ENCODE measurements at regions not wholly inside any gene's neighbourhood (a gene's known extent, or its start where the extent isn't known, plus 50 kb on each side); places are given as distances from the start of the nearest gene placed in this dataset.

DNA sequence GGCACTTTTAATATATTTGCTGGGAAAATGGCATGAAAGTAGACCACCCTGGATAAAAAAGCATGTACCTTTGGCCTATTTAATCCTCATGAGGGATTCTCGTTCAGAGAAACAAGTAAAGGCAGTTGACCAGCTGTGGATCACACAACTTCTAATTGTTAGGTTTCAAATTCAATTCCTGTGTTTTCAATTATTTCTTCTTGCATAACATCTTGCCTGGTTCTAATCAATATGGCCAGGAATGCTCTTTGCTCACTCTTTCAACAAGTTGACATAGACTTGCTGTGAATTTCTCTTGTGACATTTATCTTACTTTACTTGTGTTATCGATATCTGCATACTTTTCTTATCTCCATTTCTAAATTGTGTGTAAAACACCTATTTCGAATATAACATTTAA lies 211.8 kb downstream of the SLC7A11 start:
- H3K9me3 ChIP-seq (ENCODE audit: control insufficient read depth, insufficient read depth, low read depth, low read length): no peaks in the 10 kb centered on the region
- no peaks in the 10 kb centered on the region for H3K36me3 ChIP-seq (ENCODE audit: control insufficient read depth in 2 of 2, insufficient read depth in 1 of 2, low read length in 2 of 2)
- H3K4me3 ChIP-seq (ENCODE audit: low read depth, low read length): no peak overlapping the region
- H3K27ac ChIP-seq (ENCODE audit: extremely low read depth, low read depth, low read length): no peak overlapping the region
- ChIA-PET CTCF (interaction anchor here (1.4 kb wide), 1 partner anchor 60 kb away, joined by 3 read pairs; no protein-coding TSS in a partner anchor), POLR2A (no interaction called here)
- no peaks in the 10 kb centered on the region for H3K4me1 ChIP-seq (ENCODE audit: control insufficient read depth, insufficient read depth, low read length)
- TF ChIP-seq ZNF677 (tag by site-specific recombination; IDR thresholded peaks at IDR 0.05): no peak
- no peak for TF ChIP-seq ZNF473 (tag by site-specific recombination; IDR thresholded peaks at IDR 0.05)
- TF ChIP-seq ZBTB17 (tag by site-specific recombination; IDR thresholded peaks at IDR 0.05): no peak
- no peak for TF ChIP-seq ZNF112 (tag by site-specific recombination; IDR thresholded peaks at IDR 0.05)
- no peak for TF ChIP-seq ZSCAN23 (tag by site-specific recombination; IDR thresholded peaks at IDR 0.05)
- no peak for TF ChIP-seq SP3 (tag by site-specific recombination; IDR thresholded peaks at IDR 0.05)
- no peak for TF ChIP-seq ZNF274 (IDR thresholded peaks at IDR 0.05; ENCODE audit: low read length)
- TF ChIP-seq ZNF274 (tag by site-specific recombination; IDR thresholded peaks at IDR 0.05; ENCODE audit: borderline replicate concordance): no peak
- TF ChIP-seq ZNF747 (tag by site-specific recombination; IDR thresholded peaks at IDR 0.05): no peak
- no peak for TF ChIP-seq EGR2 (tag by site-specific recombination; IDR thresholded peaks at IDR 0.05; ENCODE audit: low read depth)

DNA sequence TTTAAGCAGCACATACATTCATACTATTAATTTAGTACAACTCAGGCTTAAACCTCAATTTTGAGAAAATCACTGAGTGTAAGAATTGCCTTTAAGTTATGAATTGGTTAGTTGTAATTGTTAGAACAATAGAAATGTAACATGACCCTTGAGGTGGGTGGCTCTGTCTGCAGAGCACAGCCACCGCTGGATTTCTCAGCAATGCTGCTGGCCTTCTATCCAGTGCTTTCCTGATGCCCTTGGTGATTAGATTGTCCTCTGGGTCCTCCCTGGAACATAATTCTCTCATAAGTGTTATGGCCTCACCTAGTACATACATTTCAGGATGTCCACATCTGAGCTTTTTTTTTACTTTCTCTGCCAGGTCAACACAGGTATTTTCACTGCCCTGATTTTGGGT lies 213.2 kb downstream of the SLC7A11 start:
- Histone ChIP-seq H3K4me3 (ENCODE audit: low read depth, low read length) (no peak overlapping the region), H3K36me3 (ENCODE audit: control insufficient read depth in 2 of 2, insufficient read depth in 1 of 2, low read length in 2 of 2) (no peaks in the 10 kb centered on the region), H3K9me3 (ENCODE audit: control insufficient read depth, insufficient read depth, low read depth, low read length) (no peaks in the 10 kb centered on the region), H3K27ac (ENCODE audit: extremely low read depth, low read depth, low read length) (no peak overlapping the region), H3K4me1 (ENCODE audit: control insufficient read depth, insufficient read depth, low read length) (no peaks in the 10 kb centered on the region)
- POLR2A ChIA-PET: no interaction called here
- no peak for TF ChIP-seq KLF16 (tag by site-specific recombination; IDR thresholded peaks at IDR 0.05)
- no peak for TF ChIP-seq ZNF394 (tag by site-specific recombination; IDR thresholded peaks at IDR 0.05; ENCODE audit: borderline replicate concordance)
- TF ChIP-seq YY1 (tag by site-specific recombination; IDR thresholded peaks at IDR 0.05): no peak
- no peak for TF ChIP-seq ZNF654 (tag by site-specific recombination; IDR thresholded peaks at IDR 0.05; ENCODE audit: low read depth)
- no peak for TF ChIP-seq ZFP41 (tag by site-specific recombination; IDR thresholded peaks at IDR 0.05; ENCODE audit: borderline replicate concordance)
- no peak for TF ChIP-seq ZNF785 (tag by site-specific recombination; IDR thresholded peaks at IDR 0.05)
- TF ChIP-seq ZNF843 (tag by site-specific recombination; IDR thresholded peaks at IDR 0.05): no peak
- no peak for TF ChIP-seq ZNF426 (tag by site-specific recombination; IDR thresholded peaks at IDR 0.05)
- TF ChIP-seq, protein P1, sequence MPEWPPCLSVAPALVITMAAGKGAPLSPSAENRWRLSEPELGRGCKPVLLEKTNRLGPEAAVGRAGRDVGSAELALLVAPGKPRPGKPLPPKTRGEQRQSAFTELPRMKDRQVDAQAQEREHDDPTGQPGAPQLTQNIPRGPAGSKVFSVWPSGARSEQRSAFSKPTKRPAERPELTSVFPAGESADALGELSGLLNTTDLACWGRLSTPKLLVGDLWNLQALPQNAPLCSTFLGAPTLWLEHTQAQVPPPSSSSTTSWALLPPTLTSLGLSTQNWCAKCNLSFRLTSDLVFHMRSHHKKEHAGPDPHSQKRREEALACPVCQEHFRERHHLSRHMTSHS (tag by site-specific recombination; IDR thresholded peaks at IDR 0.05): no peak
- TF ChIP-seq ZNF10 (tag by site-specific recombination; IDR thresholded peaks at IDR 0.05): no peak
- no peak for TF ChIP-seq ZNF366 (tag by site-specific recombination; conservative IDR thresholded peaks at IDR 0.05)
- TF ChIP-seq ZXDB (tag by site-specific recombination; IDR thresholded peaks at IDR 0.05): no peak
- no peak for TF ChIP-seq SP2 (tag by site-specific recombination; IDR thresholded peaks at IDR 0.05)
- TF ChIP-seq SP3 (tag by site-specific recombination; IDR thresholded peaks at IDR 0.05): no peak
- TF ChIP-seq, protein P2, sequence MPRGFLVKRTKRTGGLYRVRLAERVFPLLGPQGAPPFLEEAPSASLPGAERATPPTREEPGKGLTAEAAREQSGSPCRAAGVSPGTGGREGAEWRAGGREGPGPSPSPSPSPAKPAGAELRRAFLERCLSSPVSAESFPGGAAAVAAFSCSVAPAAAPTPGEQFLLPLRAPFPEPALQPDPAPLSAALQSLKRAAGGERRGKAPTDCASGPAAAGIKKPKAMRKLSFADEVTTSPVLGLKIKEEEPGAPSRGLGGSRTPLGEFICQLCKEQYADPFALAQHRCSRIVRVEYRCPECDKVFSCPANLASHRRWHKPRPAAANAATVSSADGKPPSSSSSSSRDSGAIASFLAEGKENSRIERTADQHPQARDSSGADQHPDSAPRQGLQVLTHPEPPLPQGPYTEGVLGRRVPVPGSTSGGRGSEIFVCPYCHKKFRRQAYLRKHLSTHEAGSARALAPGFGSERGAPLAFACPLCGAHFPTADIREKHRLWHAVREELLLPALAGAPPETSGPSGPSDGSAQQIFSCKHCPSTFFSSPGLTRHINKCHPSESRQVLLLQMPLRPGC (tag by site-specific recombination; IDR thresholded peaks at IDR 0.05): no peak
- CTCF ChIA-PET: interaction anchor here (1.3 kb wide), 1 partner anchor 209 kb away, joined by 4 read pairs; no protein-coding TSS in a partner anchor

Measured in HEK293 (cell line).